Skeletal muscle tissue (tissue), 4 donors: ENCODE measurements at regions not wholly inside any gene's neighbourhood (a gene's known extent, or its start where the extent isn't known, plus 50 kb on each side); places are given as distances from the start of the nearest gene placed in this dataset. TPM values are rescaled to one million over a fixed set of nuclear protein-coding genes. Genes with fewer than 3 reads are reported as not detected.
"Not testable (repeated sequence)": the region's sequence is repeated elsewhere in the genome, so short reads cannot be mapped to it uniquely, and the experiment has no call there.

ENCODE experiments used
- H3K27ac ChIP-seq: one replicate; pipeline ENCODE4 v1.7.0; 2013; ENCODE audit warnings: mild to moderate bottlenecking, low read depth, low read length, inconsistent platforms
- H3K27me3 ChIP-seq, 3 donors: one replicate each; pipeline ENCODE4 v1.7.0; 2013; ENCODE audit warnings: low read length in 3 of 3; ENCODE audit not compliant: control insufficient read depth in 3 of 3, insufficient read depth in 3 of 3
- H3K36me3 ChIP-seq, 3 donors: one replicate each; pipeline ENCODE4 v1.7.0; 2013; ENCODE audit warnings: low read length in 3 of 3; ENCODE audit not compliant: control insufficient read depth in 3 of 3, insufficient read depth in 3 of 3
- H3K4me1 ChIP-seq, 3 donors: one replicate each; pipeline ENCODE4 v1.7.0; 2013; ENCODE audit warnings: low read length in 3 of 3, mild to moderate bottlenecking in 3 of 3; ENCODE audit not compliant: control insufficient read depth in 3 of 3, insufficient read depth in 3 of 3
- H3K4me3 ChIP-seq, 3 donors: one replicate each; pipeline ENCODE4 v1.7.0; 2013; ENCODE audit warnings: low read length in 3 of 3
- H3K9ac ChIP-seq, 3 donors: one replicate each; pipeline ENCODE4 v1.7.0; 2013; ENCODE audit warnings: low read length in 3 of 3, mild to moderate bottlenecking in 3 of 3, moderate library complexity in 2 of 3, low read depth in 1 of 3
- H3K9me3 ChIP-seq, 3 donors: one replicate each; pipeline ENCODE4 v1.7.0; 2013; ENCODE audit warnings: low read length in 3 of 3; ENCODE audit not compliant: control insufficient read depth in 3 of 3
- small RNA-seq: library from RNA; depleted of rRNA; stranded (forward); fragments of <200 nt; gene quantifications from one replicate; pipeline ENCODE3, GENCODE V24; 2014
- donor health status: Osteomylitis.

DNA sequence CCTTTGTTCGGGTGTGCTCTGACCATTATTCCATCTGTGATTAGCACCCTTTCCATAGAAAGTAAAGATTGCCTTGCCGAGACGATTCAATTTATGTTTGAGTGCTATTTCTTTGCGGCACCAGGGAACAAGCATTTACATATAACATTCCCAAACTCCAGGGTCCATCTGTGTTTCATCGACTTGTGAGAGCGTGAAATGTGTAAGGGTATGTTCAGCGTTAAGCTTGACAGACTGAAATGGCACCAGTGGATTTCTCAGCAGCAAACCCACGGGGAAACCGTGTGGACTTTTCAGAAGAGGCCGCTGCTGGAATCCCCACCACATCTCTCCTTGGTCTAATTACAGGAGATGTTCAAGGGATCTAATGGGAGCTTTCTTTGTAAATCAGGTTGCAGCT is 270.5 kb downstream of the TCERG1L start:
- Histone ChIP-seq H3K4me1 (no peaks in the 10 kb centered on the region), H3K36me3 (no peaks in the 10 kb centered on the region), H3K27ac (no peak overlapping the region), H3K9ac (no peak overlapping the region), H3K9me3 (no peaks in the 10 kb centered on the region), H3K27me3 (peaks cover 0 to 16% (median 0%) of the 10 kb centered on the region in 3 donors), H3K4me3 (no peak overlapping the region)

GRCh38 chr10:131041441-131041840 is 270.1 kb downstream of the TCERG1L start:
- Histone ChIP-seq H3K4me3 (no peak overlapping the region), H3K36me3 (no peaks in the 10 kb centered on the region), H3K27ac (no peak overlapping the region), H3K27me3 (peaks cover 0 to 18% (median 3%) of the 10 kb centered on the region in 3 donors), H3K9me3 (no peaks in the 10 kb centered on the region), H3K9ac (no peak overlapping the region), H3K4me1 (no peaks in the 10 kb centered on the region)

DNA sequence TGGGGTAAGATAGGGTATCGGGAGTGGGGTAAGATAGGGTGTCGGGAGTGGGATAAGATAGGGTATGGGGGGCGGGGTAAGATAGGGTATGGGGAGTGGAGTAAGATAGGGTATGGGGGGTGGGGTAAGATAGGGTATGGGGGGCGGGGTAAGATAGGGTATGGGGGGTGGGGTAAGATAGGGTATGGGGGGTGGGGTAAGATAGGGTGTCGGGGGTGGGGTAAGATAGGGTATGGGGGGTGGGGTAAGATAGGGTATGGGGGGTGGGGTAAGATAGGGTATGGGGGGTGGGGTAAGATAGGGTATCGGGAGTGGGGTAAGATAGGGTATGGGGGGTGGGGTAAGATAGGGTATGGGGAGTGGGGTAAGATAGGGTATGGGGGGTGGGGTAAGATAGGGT is 269.5 kb downstream of the TCERG1L start:
- not testable (repeated sequence) for H3K4me3 ChIP-seq

More for the DNA sequence above, 269.5 kb downstream of the TCERG1L start:
- H3K27ac ChIP-seq, H3K4me1 ChIP-seq, H3K9me3 ChIP-seq, H3K9ac ChIP-seq, H3K36me3 ChIP-seq: not testable (repeated sequence)
- peaks cover 0 to 18% (median 7%) of the 10 kb centered on the region in 3 donors for H3K27me3 ChIP-seq

Small RNA genes in the stretch of these regions (small RNA-seq; reads per million reads assigned to genes)
- gene MIR378C (1.6 reads per million, percentile 83 among the genes with 10 or more reads in this experiment), gene RF00019 (not detected)
